ENCODE measurements at regions not wholly inside any gene's neighbourhood (a gene's known extent, or its start where the extent isn't known, plus 50 kb on each side); places are given as distances from the start of the nearest gene placed in this dataset.

GRCh38 chr4:58502839-58503238 is 1392.7 kb upstream of the IGFBP7 start:
- intact Hi-C loops (cut with DNase I; ENCODE audit: low total_unique reads) = no loop called here
- DNase-seq = no peak
- 66 to 90% (median 77%) methylated on average over 2 of the region's 2 CpGs for WGBS, 5 donors
- Histone ChIP-seq H3K27ac (no peak overlapping the region), H3K9me3 (peaks cover 0 to 4% (median 0%) of the 10 kb centered on the region in 8 donors), H3K27me3 (replicated peaks in 1 of 7) (no peaks in the 10 kb centered on the region), H3K4me3 (no peak overlapping the region), H3K36me3 (no peaks in the 10 kb centered on the region), H3K4me1 (no peaks in the 10 kb centered on the region)
- no peak for TF ChIP-seq CTCF (IDR thresholded peaks at IDR 0.05 in 8 of 11, conservative IDR thresholded peaks at IDR 0.05 in 3 of 11)
- no peak for TF ChIP-seq POLR2A (IDR thresholded peaks at IDR 0.05)
- no peak for TF ChIP-seq POLR2AphosphoS5 (IDR thresholded peaks at IDR 0.05)

GRCh38 chr4:58499182-58499581 is 1389.0 kb upstream of the IGFBP7 start:
- H3K27ac ChIP-seq = no peak overlapping the region
- H3K27me3 ChIP-seq (replicated peaks in 1 of 7) = no peaks in the 10 kb centered on the region
- H3K4me1 ChIP-seq = no peaks in the 10 kb centered on the region
- H3K36me3 ChIP-seq = no peaks in the 10 kb centered on the region
- TF ChIP-seq POLR2A (IDR thresholded peaks at IDR 0.05) (no peak), POLR2AphosphoS5 (IDR thresholded peaks at IDR 0.05) (no peak), CTCF (IDR thresholded peaks at IDR 0.05 in 8 of 11, conservative IDR thresholded peaks at IDR 0.05 in 3 of 11) (no peak)
- no peak for DNase-seq
- intact Hi-C loops (cut with DNase I; ENCODE audit: low total_unique reads) = no loop called here
- no peak overlapping the region for H3K4me3 ChIP-seq
- H3K9me3 ChIP-seq = peaks cover 0 to 25% (median 0%) of the 10 kb centered on the region in 8 donors

- Histone ChIP-seq H3K27me3 (replicated peaks in 1 of 7) (no peaks in the 10 kb centered on the region), H3K4me3 (no peak overlapping the region), H3K27ac (no peak overlapping the region), H3K4me1 (no peaks in the 10 kb centered on the region), H3K9me3 (peaks cover 0 to 44% (median 5%) of the 10 kb centered on the region in 8 donors), H3K36me3 (no peaks in the 10 kb centered on the region)
- WGBS, 5 donors = 79 to 87% (median 82%) methylated on average over 2 of the region's 2 CpGs
- no peak for DNase-seq
- TF ChIP-seq POLR2A (IDR thresholded peaks at IDR 0.05) (no peak), CTCF (IDR thresholded peaks at IDR 0.05 in 8 of 11, conservative IDR thresholded peaks at IDR 0.05 in 3 of 11) (no peak), POLR2AphosphoS5 (IDR thresholded peaks at IDR 0.05) (no peak)
- intact Hi-C loops (cut with DNase I; ENCODE audit: low total_unique reads) = no loop called here
These were observed 1381.4 kb upstream of the IGFBP7 start for GRCh38 chr4:58491620-58492019.

- no peaks in the 10 kb centered on the region for H3K27me3 ChIP-seq (replicated peaks in 1 of 7)
- no peak for DNase-seq
- H3K4me3 ChIP-seq = no peak overlapping the region
- 69 to 84% (median 80%) methylated on average over 1 of the region's 1 CpG for WGBS, 5 donors
- H3K9me3 ChIP-seq = peaks cover 0 to 7% (median 0%) of the 10 kb centered on the region in 8 donors
- TF ChIP-seq POLR2A (IDR thresholded peaks at IDR 0.05) = no peak
- intact Hi-C loops (cut with DNase I; ENCODE audit: low total_unique reads) = no loop called here
- H3K27ac ChIP-seq = no peak overlapping the region
- H3K36me3 ChIP-seq = no peaks in the 10 kb centered on the region
- no peaks in the 10 kb centered on the region for H3K4me1 ChIP-seq
These were observed 1367.8 kb upstream of the IGFBP7 start for GRCh38 chr4:58477950-58478349.

- peaks cover 0 to 7% (median 0%) of the 10 kb centered on the region in 8 donors for H3K9me3 ChIP-seq
- 91 to 98% (median 93%) methylated on average over 3 of the region's 3 CpGs for WGBS, 5 donors
These were observed 1367.3 kb upstream of the IGFBP7 start for GRCh38 chr4:58477513-58477912.

More at GRCh38 chr4:58477513-58477912, 1367.3 kb upstream of the IGFBP7 start:
- DNase-seq = no peak
- TF ChIP-seq POLR2AphosphoS5 (IDR thresholded peaks at IDR 0.05) (no peak), CTCF (IDR thresholded peaks at IDR 0.05 in 8 of 11, conservative IDR thresholded peaks at IDR 0.05 in 3 of 11) (no peak), POLR2A (IDR thresholded peaks at IDR 0.05) (no peak)
- Histone ChIP-seq H3K36me3 (no peaks in the 10 kb centered on the region), H3K27me3 (replicated peaks in 1 of 7) (no peaks in the 10 kb centered on the region), H3K4me1 (no peaks in the 10 kb centered on the region), H3K4me3 (no peak overlapping the region), H3K27ac (no peak overlapping the region)
- intact Hi-C loops (cut with DNase I; ENCODE audit: low total_unique reads) = no loop called here

All from spleen (tissue), 11 donors.